RWPE2 (cell line): ENCODE measurements at regions not wholly inside any gene's neighbourhood (a gene's known extent, or its start where the extent isn't known, plus 50 kb on each side); places are given as distances from the start of the nearest gene placed in this dataset.
"Not testable (repeated sequence)": the region's sequence is repeated elsewhere in the genome, so short reads cannot be mapped to it uniquely, and the experiment has no call there.

Experiments used
- ATAC-seq: fragments of 200-7000 bp; cut with Tn5 transposase; 3 replicates; pipeline ENCODE4 v1.9.1; 2021; ENCODE audit warnings: low read depth
- DNase-seq: peaks from one replicate; pipeline ENCODE4 v3.0.0-alpha.2; 2020; ENCODE audit warnings: low spot score
- H3K27ac ChIP-seq: fragments of 450-650 bp; 2 replicates; pipeline ENCODE4 v1.5.1; 2017; ENCODE audit warnings: mild to moderate bottlenecking; ENCODE audit not compliant: poor library complexity, severe bottlenecking
- H3K27me3 ChIP-seq: fragments of 250-450 bp; sonication (Bioruptor Pico); 2 replicates; pipeline ENCODE4 v1.5.1; 2021; ENCODE audit warnings: mild to moderate bottlenecking, moderate library complexity; ENCODE audit not compliant: insufficient read depth, poor library complexity, severe bottlenecking
- H3K36me3 ChIP-seq: fragments of 250-450 bp; sonication (Bioruptor Pico); 2 replicates; pipeline ENCODE4 v1.5.1; 2020; ENCODE audit warnings: low read depth, mild to moderate bottlenecking, moderate library complexity
- H3K4me1 ChIP-seq: fragments of 250-450 bp; sonication (Bioruptor Pico); 2 replicates; pipeline ENCODE4 v1.5.1; 2021; ENCODE audit warnings: mild to moderate bottlenecking, moderate library complexity; ENCODE audit not compliant: insufficient read depth, poor library complexity, severe bottlenecking
- H3K4me3 ChIP-seq: fragments of 250-450 bp; sonication (Bioruptor Pico); 2 replicates; pipeline ENCODE4 v1.5.1; 2021; ENCODE audit warnings: mild to moderate bottlenecking, moderate library complexity; ENCODE audit not compliant: severe bottlenecking
- H3K9me3 ChIP-seq: fragments of 250-450 bp; sonication (Bioruptor Pico); 2 replicates; pipeline ENCODE4 v1.5.1; 2021; ENCODE audit warnings: mild to moderate bottlenecking, moderate library complexity; ENCODE audit not compliant: severe bottlenecking
- CTCF ChIP-seq: fragments of 450-650 bp; IDR thresholded peaks from one replicate; pipeline ENCODE4 v1.5.1; 2017; ENCODE audit warnings: mild to moderate bottlenecking, moderate library complexity; ENCODE audit not compliant: poor library complexity, severe bottlenecking

GRCh38 chr6:145093226-145093625, 642.1 kb downstream of the EPM2A start:
- H3K9me3 ChIP-seq, result no peaks in the 10 kb centered on the region
- no peak overlapping the region for H3K27ac ChIP-seq
- ATAC-seq (no peak), DNase-seq (no peak)
- no peak overlapping the region for H3K4me3 ChIP-seq
- no peak for TF ChIP-seq CTCF
- no peaks in the 10 kb centered on the region for H3K36me3 ChIP-seq
- no peaks in the 10 kb centered on the region for H3K4me1 ChIP-seq
- no peaks in the 10 kb centered on the region for H3K27me3 ChIP-seq

- no peak overlapping the region for H3K27ac ChIP-seq
- no peaks in the 10 kb centered on the region for H3K27me3 ChIP-seq
- H3K9me3 ChIP-seq, result no peaks in the 10 kb centered on the region
- ATAC-seq (peak; percentile 41; the same call in 1 of the 3 replicates), DNase-seq (no peak)
- no peaks in the 10 kb centered on the region for H3K36me3 ChIP-seq
- H3K4me3 ChIP-seq, result no peak overlapping the region
- TF ChIP-seq CTCF, result no peak
- no peaks in the 10 kb centered on the region for H3K4me1 ChIP-seq
Measured at GRCh38 chr6:145096846-145097245, 638.5 kb downstream of the EPM2A start.

GRCh38 chr6:145098127-145098526, 637.2 kb downstream of the EPM2A start:
- DNase-seq, H3K9me3 ChIP-seq, ATAC-seq, H3K27ac ChIP-seq, H3K4me3 ChIP-seq, H3K27me3 ChIP-seq, H3K4me1 ChIP-seq, H3K36me3 ChIP-seq: not testable (repeated sequence)

GRCh38 chr6:145099713-145100112, 635.6 kb downstream of the EPM2A start:
- H3K27me3 ChIP-seq, result no peaks in the 10 kb centered on the region
- no peak for TF ChIP-seq CTCF
- ATAC-seq, result no peak
- no peak overlapping the region for H3K27ac ChIP-seq
- no peaks in the 10 kb centered on the region for H3K9me3 ChIP-seq
- H3K4me1 ChIP-seq, result no peaks in the 10 kb centered on the region
- H3K4me3 ChIP-seq, result no peak overlapping the region
- no peak for DNase-seq
- H3K36me3 ChIP-seq, result no peaks in the 10 kb centered on the region

- no peaks in the 10 kb centered on the region for H3K27me3 ChIP-seq
- no peaks in the 10 kb centered on the region for H3K36me3 ChIP-seq
- peak overlapping the region; percentile 73 for H3K27ac ChIP-seq
- TF ChIP-seq CTCF, result no peak
- peaks cover 24% of the 10 kb centered on the region for H3K4me1 ChIP-seq
- DNase-seq (no peak), ATAC-seq (peak; percentile 88)
- H3K9me3 ChIP-seq, result no peaks in the 10 kb centered on the region
- no peak overlapping the region for H3K4me3 ChIP-seq
Measured at GRCh38 chr6:145110109-145110508, 625.2 kb downstream of the EPM2A start.

GRCh38 chr6:145111407-145111806, 623.9 kb downstream of the EPM2A start:
- not testable (repeated sequence) for H3K36me3 ChIP-seq, H3K27me3 ChIP-seq, ATAC-seq, DNase-seq, H3K4me3 ChIP-seq, H3K9me3 ChIP-seq
- Histone ChIP-seq H3K4me1 (peaks cover 26% of the 10 kb centered on the region), H3K27ac (peak overlapping the region; percentile 73)
